ENCODE measurements at regions not wholly inside any gene's neighbourhood (a gene's known extent, or its start where the extent isn't known, plus 50 kb on each side); places are given as distances from the start of the nearest gene placed in this dataset.

GRCh38 chr7:106570948-106571418 lies 90.0 kb downstream of the CCDC71L start:
- no peak for TF ChIP-seq CTCF (IDR thresholded peaks at IDR 0.05)
- no peak for TF ChIP-seq POLR2A (IDR thresholded peaks at IDR 0.05)
